H1 (cell line): ENCODE measurements at regions not wholly inside any gene's neighbourhood (a gene's known extent, or its start where the extent isn't known, plus 50 kb on each side); places are given as distances from the start of the nearest gene placed in this dataset.

Experiments
- CTCF ChIA-PET: fragments of 300-600 bp; sonication (Branson Sonifier 250); formaldehyde crosslinking; loops from one replicate; lab custom pipeline; 2021; ENCODE audit not compliant: partially characterized antibody; lab: Charles Lee
- POLR2A ChIA-PET: fragments of 300-600 bp; sonication (Branson Sonifier 250); formaldehyde crosslinking; loops from one replicate; lab custom pipeline; 2021; ENCODE audit warnings: inconsistent platforms; ENCODE audit not compliant: partially characterized antibody; lab: Charles Lee
- DNase-seq, 2 experiments: peaks; one replicate each; pipeline versions ENCODE4 v3.0.0 to v3.0.0-alpha.2; 2010 to 2022; ENCODE audit warnings: low spot score in 2 of 2, low read depth in 1 of 2, mixed read lengths in 1 of 2
- FAIRE-seq: peaks from 2 replicates; lab custom pipeline; 2011; peaks lifted over from hg19 to GRCh38; lab: Jason Lieb, UNC
- H2AFZ ChIP-seq: 2 replicates; pipeline ENCODE4 v1.8.1; 2012; ENCODE audit warnings: low read length, inconsistent platforms
- H2AK5ac ChIP-seq: 2 replicates; pipeline ENCODE4 v1.6.1; 2013; ENCODE audit warnings: low read depth, low read length
- H2BK120ac ChIP-seq: replicated peaks from 2 replicates; pipeline ENCODE3; 2013; ENCODE audit warnings: low read depth, low read length, inconsistent platforms
- H2BK12ac ChIP-seq: 2 replicates; pipeline ENCODE4 v1.6.1; 2013; ENCODE audit warnings: low read depth, low read length
- H2BK15ac ChIP-seq: 2 replicates; pipeline ENCODE4 v1.6.1; 2013; ENCODE audit warnings: low read length
- H2BK20ac ChIP-seq: 2 replicates; pipeline ENCODE4 v1.6.1; 2013; ENCODE audit warnings: low read length
- H2BK5ac ChIP-seq: 2 replicates; pipeline ENCODE4 v1.6.1; 2013; ENCODE audit warnings: low read depth, low read length
- H3K14ac ChIP-seq: 2 replicates; pipeline ENCODE4 v1.6.1; 2013; ENCODE audit warnings: inconsistent platforms; ENCODE audit not compliant: insufficient read length
- H3K18ac ChIP-seq: 2 replicates; pipeline ENCODE4 v1.6.1; 2013; ENCODE audit warnings: low read length; ENCODE audit errors: extremely low read depth
- H3K23ac ChIP-seq: 2 replicates; pipeline ENCODE4 v1.6.1; 2013; ENCODE audit warnings: inconsistent platforms; ENCODE audit not compliant: insufficient read length
- H3K23me2 ChIP-seq: 2 replicates; pipeline ENCODE4 v1.6.1; 2013; ENCODE audit warnings: low read depth, low read length
- H3K27ac ChIP-seq: 2 replicates; pipeline ENCODE4 v1.6.1; 2011; ENCODE audit warnings: low read depth, low read length, inconsistent platforms
- H3K27me3 ChIP-seq, 4 experiments: replicated peaks in 1 of 4; 1 replicate in 1 of 4; 2 replicates in 3 of 4; pipeline versions ENCODE4 v1.6.1 to v1.8.1; 2011 to 2013; ENCODE audit warnings: low read length in 3 of 4, mild to moderate bottlenecking in 3 of 4, inconsistent platforms in 2 of 4, mixed read lengths in 2 of 4, moderate library complexity in 1 of 4; ENCODE audit not compliant: control insufficient read depth in 3 of 4, insufficient read depth in 3 of 4; ENCODE audit errors: extremely low read depth in 1 of 4
- H3K36me3 ChIP-seq, 4 experiments: 2 replicates each; pipeline versions ENCODE4 v1.6.1 to v1.8.1; 2011 to 2013; ENCODE audit warnings: mild to moderate bottlenecking in 4 of 4, low read length in 3 of 4, moderate library complexity in 2 of 4, control low read depth in 1 of 4, inconsistent platforms in 1 of 4; ENCODE audit not compliant: insufficient read depth in 4 of 4, control insufficient read depth in 2 of 4
- H3K4ac ChIP-seq: replicated peaks from 2 replicates; pipeline ENCODE3; 2013; ENCODE audit warnings: low read length, low read depth, mixed read lengths, inconsistent platforms; ENCODE audit not compliant: insufficient read length
- H3K4me1 ChIP-seq, 4 experiments: replicated peaks in 1 of 4; 1 replicate in 1 of 4; 2 replicates in 3 of 4; pipeline versions ENCODE4 v1.6.1 to v1.8.1; 2011 to 2013; ENCODE audit warnings: low read length in 3 of 4, inconsistent platforms in 2 of 4, mixed read lengths in 1 of 4; ENCODE audit not compliant: insufficient read depth in 4 of 4, control insufficient read depth in 3 of 4
- H3K4me2 ChIP-seq, 2 experiments: 2 replicates each; pipeline versions ENCODE4 v1.6.1 to v1.8.1; 2011 to 2013; ENCODE audit warnings: low read depth in 2 of 2, low read length in 2 of 2, control low read depth in 1 of 2, inconsistent platforms in 1 of 2, mild to moderate bottlenecking in 1 of 2; ENCODE audit not compliant: insufficient read depth in 1 of 2
- H3K4me3 ChIP-seq, 4 experiments: fragments of 200-600, 300-600 bp in 1 of 4; sonication (generic), shearing (Covaris generic), sonication (Bioruptor Twin) in 1 of 4; 2 replicates each; pipeline versions ENCODE4 v1.5.1 to v1.8.1; 2011 to 2016; ENCODE audit warnings: low read length in 4 of 4, low read depth in 3 of 4, control low read depth in 2 of 4, inconsistent platforms in 2 of 4, mild to moderate bottlenecking in 2 of 4, mixed read lengths in 1 of 4, moderate library complexity in 1 of 4; ENCODE audit not compliant: insufficient read depth in 2 of 4; ENCODE audit errors: extremely low read depth in 1 of 4
- H3K56ac ChIP-seq: replicated peaks from 2 replicates; pipeline ENCODE3; 2013; ENCODE audit warnings: low read depth, mild to moderate bottlenecking, mixed read lengths, low read length, inconsistent platforms; ENCODE audit not compliant: insufficient read length
- H3K79me1 ChIP-seq: 2 replicates; pipeline ENCODE4 v1.6.1; 2013; ENCODE audit warnings: low read depth, low read length, control low read depth
- H3K79me2 ChIP-seq, 2 experiments: 2 replicates each; pipeline versions ENCODE4 v1.6.1 to v1.8.1; 2012 to 2013; ENCODE audit warnings: low read length in 2 of 2, mild to moderate bottlenecking in 2 of 2, inconsistent platforms in 1 of 2; ENCODE audit not compliant: insufficient read depth in 2 of 2, control insufficient read depth in 1 of 2
- H3K9ac ChIP-seq, 4 experiments: replicated peaks in 1 of 4; 1 replicate in 1 of 4; 2 replicates in 3 of 4; pipeline versions ENCODE4 v1.6.1 to v1.8.1; 2011 to 2013; ENCODE audit warnings: low read depth in 3 of 4, low read length in 3 of 4, control low read depth in 2 of 4, mild to moderate bottlenecking in 2 of 4, moderate library complexity in 2 of 4, inconsistent platforms in 1 of 4; ENCODE audit errors: extremely low read depth in 1 of 4
- H3K9me3 ChIP-seq, 2 experiments: 2 replicates each; pipeline versions ENCODE4 v1.6.1 to v1.8.1; 2012 to 2013; ENCODE audit warnings: mild to moderate bottlenecking in 2 of 2, moderate library complexity in 2 of 2, control low read depth in 1 of 2, inconsistent platforms in 1 of 2, low read depth in 1 of 2, low read length in 1 of 2, mixed read lengths in 1 of 2; ENCODE audit not compliant: insufficient read depth in 2 of 2
- H4K20me1 ChIP-seq, 2 experiments: replicated peaks in 1 of 2; 2 replicates each; pipeline versions ENCODE3 to v1.8.1; 2011 to 2013; ENCODE audit warnings: inconsistent platforms in 2 of 2, low read length in 2 of 2, mild to moderate bottlenecking in 1 of 2; ENCODE audit not compliant: insufficient read depth in 2 of 2, control insufficient read depth in 1 of 2
- H4K5ac ChIP-seq: 2 replicates; pipeline ENCODE4 v1.6.1; 2013; ENCODE audit warnings: low read length, low read depth, mixed read lengths, inconsistent platforms; ENCODE audit not compliant: insufficient read length
- H4K8ac ChIP-seq: 2 replicates; pipeline ENCODE4 v1.8.0; 2013; ENCODE audit warnings: mild to moderate bottlenecking, moderate library complexity, low read length, inconsistent platforms; ENCODE audit not compliant: insufficient read depth; ENCODE audit errors: extremely low read depth
- H4K91ac ChIP-seq: replicated peaks from 2 replicates; pipeline ENCODE3; 2013; ENCODE audit warnings: low read length, mixed read lengths, inconsistent platforms; ENCODE audit not compliant: insufficient read length
- CREB1 ChIP-seq: IDR thresholded peaks from 2 replicates; pipeline ENCODE4 v1.6.1; 2012; ENCODE audit warnings: inconsistent platforms
- CTBP2 ChIP-seq: IDR thresholded peaks from 2 replicates; pipeline ENCODE4 v1.7.0; 2011; ENCODE audit warnings: borderline replicate concordance, mild to moderate bottlenecking, moderate library complexity, mixed read lengths, low read length; ENCODE audit not compliant: insufficient read depth, insufficient read length
- HDAC6 ChIP-seq: IDR thresholded peaks from one replicate; pipeline ENCODE4 v1.7.1; 2012; ENCODE audit warnings: low read depth, mild to moderate bottlenecking, inconsistent platforms, low read length, moderate library complexity
- MAFK ChIP-seq: IDR thresholded peaks from 2 replicates; pipeline ENCODE4 v1.6.1; 2012; ENCODE audit warnings: low read depth, mild to moderate bottlenecking, improper control_type of control experiment, low read length
- POLR2A ChIP-seq, 2 experiments: IDR thresholded peaks; 1 replicate in 1 of 2; 2 replicates in 1 of 2; pipeline ENCODE4 v1.6.1; 2011; ENCODE audit warnings: low read depth in 2 of 2, low read length in 2 of 2, mild to moderate bottlenecking in 2 of 2; ENCODE audit errors: control extremely low read depth in 1 of 2
- POLR2AphosphoS5 ChIP-seq: IDR thresholded peaks from 2 replicates; pipeline ENCODE4 v1.6.1; 2011; ENCODE audit warnings: low read depth, low read length
- SIN3A ChIP-seq, 2 experiments: IDR thresholded peaks in 1 of 2; conservative IDR thresholded peaks in 1 of 2; 2 replicates each; pipeline ENCODE4 v1.6.1; 2011 to 2012; ENCODE audit warnings: low read length in 2 of 2, improper control_type of control experiment in 1 of 2, low read depth in 1 of 2, mild to moderate bottlenecking in 1 of 2
- WGBS, 2 experiments: shearing (Covaris generic) in 1 of 2; methylation state at CpG; one replicate each; pipeline versions ENCODE4 v1.1.6 to v1.1.7; 2013 to 2015; ENCODE audit warnings: low lambda C conversion rate in 2 of 2, mixed read lengths in 2 of 2, inconsistent platforms in 1 of 2, low coverage in 1 of 2, missing lambda C conversion rate in 1 of 2; ENCODE audit not compliant: insufficient replicate concordance in 2 of 2, insufficient coverage in 1 of 2, insufficient read length in 1 of 2; ENCODE audit errors: extremely low coverage in 1 of 2, missing lambda C conversion rate in 1 of 2; 5-methylcytosine and 5-hydroxymethylcytosine counted together

DNA sequence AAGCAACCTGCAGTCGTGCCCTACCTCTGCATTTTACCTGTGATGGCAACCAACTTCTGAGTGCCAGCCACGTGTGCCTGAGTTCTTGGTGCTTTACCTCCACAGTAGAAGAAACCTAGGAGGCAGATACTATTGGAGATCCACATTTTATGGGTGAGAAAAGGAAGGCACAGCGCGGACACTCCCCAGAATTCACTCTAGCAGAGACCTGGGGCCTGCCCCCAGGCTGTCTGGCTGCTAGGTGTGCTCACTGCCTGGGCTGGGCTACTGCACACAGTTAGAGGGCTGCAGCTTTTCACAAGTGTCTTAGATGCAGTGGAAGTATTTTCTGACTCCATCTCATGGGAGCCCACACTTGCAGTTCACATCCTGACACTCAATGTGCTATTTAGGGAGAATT, 598.8 kb upstream of the ADAMTS16 start:
- H3K9me3 ChIP-seq = no peaks in the 10 kb centered on the region
- TF ChIP-seq POLR2AphosphoS5 (no peak), POLR2A (IDR thresholded peaks at IDR 0.05; ENCODE audit: control extremely low read depth in 1 of 2, low read depth in 2 of 2, low read length in 2 of 2) (no peak), CTBP2 (no peak), SIN3A (conservative IDR thresholded peaks at IDR 0.05 in 1 of 2, IDR thresholded peaks at IDR 0.05 in 1 of 2; ENCODE audit: low read depth in 1 of 2, low read length in 2 of 2) (no peak), CREB1 (no peak), MAFK (no peak), HDAC6 (no peak)
- no peaks in the 10 kb centered on the region for H4K20me1 ChIP-seq
- H3K4ac ChIP-seq = no peak overlapping the region
- no peak overlapping the region for H3K14ac ChIP-seq
- no peak for FAIRE-seq
- no peak overlapping the region for H2AFZ ChIP-seq
- H4K8ac ChIP-seq = no peak overlapping the region
- H4K5ac ChIP-seq = no peak overlapping the region
- no peak for DNase-seq
- H2BK5ac ChIP-seq = no peak overlapping the region
- H3K23ac ChIP-seq = no peak overlapping the region
- no peaks in the 10 kb centered on the region for H3K36me3 ChIP-seq
- no peak overlapping the region for H3K9ac ChIP-seq
- no peaks in the 10 kb centered on the region for H3K23me2 ChIP-seq
- CTCF ChIA-PET = no interaction called here
- H2BK20ac ChIP-seq = no peak overlapping the region
- H2BK12ac ChIP-seq = no peak overlapping the region
- H3K4me1 ChIP-seq = peaks cover 0 to 7% (median 2%) of the 10 kb centered on the region in 4 experiments; a peak in 2 of 7 replicates
- H2BK15ac ChIP-seq = no peak overlapping the region
- H2AK5ac ChIP-seq = no peak overlapping the region
- H3K56ac ChIP-seq = no peak overlapping the region
- H3K4me3 ChIP-seq = no peak overlapping the region
- POLR2A ChIA-PET = no interaction called here
- no peaks in the 10 kb centered on the region for H3K27me3 ChIP-seq
- no peak overlapping the region for H3K18ac ChIP-seq
- H3K4me2 ChIP-seq = no peak overlapping the region
- H3K79me1 ChIP-seq = no peaks in the 10 kb centered on the region
- H4K91ac ChIP-seq = no peak overlapping the region
- H3K27ac ChIP-seq = no peak overlapping the region
- H3K79me2 ChIP-seq = no peaks in the 10 kb centered on the region
- H2BK120ac ChIP-seq = no peak overlapping the region
- 86% methylated on average over 4 of the region's 4 CpGs; no CpG with 5 or more reads in 1 of the 2 experiments for WGBS, 2 experiments
